ENCODE measurements at regions not wholly inside any gene's neighbourhood (a gene's known extent, or its start where the extent isn't known, plus 50 kb on each side); places are given as distances from the start of the nearest gene placed in this dataset.

DNA sequence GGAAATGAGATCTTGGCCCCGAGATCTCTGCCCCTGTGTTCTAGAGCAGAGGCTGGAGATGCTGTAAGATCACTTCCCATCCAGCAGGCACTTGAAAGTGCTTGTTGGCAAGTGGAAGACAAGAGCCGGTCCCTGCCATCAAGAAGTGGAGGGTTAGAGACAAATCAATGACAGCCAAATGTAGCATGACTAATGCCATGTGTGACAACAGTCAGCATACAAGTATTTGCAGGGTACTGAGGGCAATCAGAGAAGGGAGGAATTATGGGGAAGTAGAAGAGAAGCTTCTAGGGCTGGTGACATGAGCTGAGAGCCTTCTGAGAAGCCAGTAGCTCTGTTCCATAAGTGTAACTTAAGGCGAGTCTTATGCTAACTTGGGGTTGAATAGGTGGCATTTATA lies 58.6 kb downstream of the TMEM17 start:
- Histone ChIP-seq H3K9me3 (replicated peaks; ENCODE audit: low read length) (no peaks in the 10 kb centered on the region), H3K9ac (ENCODE audit: low read depth, low read length) (no peak overlapping the region), H3K4me1 (ENCODE audit: control insufficient read depth, insufficient read depth, low read length) (no peaks in the 10 kb centered on the region), H3K36me3 (ENCODE audit: insufficient read depth, low read length) (no peaks in the 10 kb centered on the region), H3K27me3 (ENCODE audit: control insufficient read depth, insufficient read depth, low read length) (peaks cover 33% of the 10 kb centered on the region), H3K4me3 (ENCODE audit: low read length) (no peak overlapping the region), H3K4me2 (ENCODE audit: low read length) (no peak overlapping the region)

- no peaks in the 10 kb centered on the region for H3K4me1 ChIP-seq (ENCODE audit: control insufficient read depth, insufficient read depth, low read length)
- no peaks in the 10 kb centered on the region for H3K9me3 ChIP-seq (replicated peaks; ENCODE audit: low read length)
- H3K4me3 ChIP-seq (ENCODE audit: low read length), result no peak overlapping the region
- H3K4me2 ChIP-seq (ENCODE audit: low read length), result no peak overlapping the region
- H3K9ac ChIP-seq (ENCODE audit: low read depth, low read length), result no peak overlapping the region
- no peaks in the 10 kb centered on the region for H3K36me3 ChIP-seq (ENCODE audit: insufficient read depth, low read length)
- peaks cover 39% of the 10 kb centered on the region for H3K27me3 ChIP-seq (ENCODE audit: control insufficient read depth, insufficient read depth, low read length)
Observed at GRCh38 chr2:62446491-62446890, 59.5 kb downstream of the TMEM17 start.

GRCh38 chr2:62443886-62444285 lies 62.1 kb downstream of the TMEM17 start:
- Histone ChIP-seq H3K9me3 (replicated peaks; ENCODE audit: low read length) (no peaks in the 10 kb centered on the region), H3K9ac (ENCODE audit: low read depth, low read length) (no peak overlapping the region), H3K4me2 (ENCODE audit: low read length) (no peak overlapping the region), H3K4me1 (ENCODE audit: control insufficient read depth, insufficient read depth, low read length) (no peaks in the 10 kb centered on the region), H3K36me3 (ENCODE audit: insufficient read depth, low read length) (no peaks in the 10 kb centered on the region), H3K27me3 (ENCODE audit: control insufficient read depth, insufficient read depth, low read length) (peaks cover 38% of the 10 kb centered on the region), H3K4me3 (ENCODE audit: low read length) (no peak overlapping the region)

DNA sequence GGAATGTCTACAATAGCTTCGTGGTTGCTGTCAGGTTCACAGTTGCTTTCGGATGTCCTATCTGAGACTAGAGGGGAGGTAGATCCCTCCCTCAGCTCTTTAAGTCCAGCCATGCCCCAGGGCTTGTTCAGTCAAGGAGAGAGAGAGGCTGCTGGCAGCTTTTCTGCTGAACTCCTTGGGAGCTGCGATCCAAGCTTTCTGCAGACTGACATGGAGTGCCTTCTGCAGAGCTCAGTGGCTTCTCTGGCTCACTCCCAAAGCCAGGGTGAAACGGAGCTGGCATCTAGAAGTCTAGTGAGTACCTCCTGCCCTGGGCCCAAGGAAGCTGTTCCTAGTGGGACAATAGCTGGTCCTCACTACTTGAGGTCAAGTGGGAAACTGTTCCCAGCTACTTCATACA lies 62.5 kb downstream of the TMEM17 start:
- peaks cover 34% of the 10 kb centered on the region for H3K27me3 ChIP-seq (ENCODE audit: control insufficient read depth, insufficient read depth, low read length)
- H3K36me3 ChIP-seq (ENCODE audit: insufficient read depth, low read length), result no peaks in the 10 kb centered on the region

DNA sequence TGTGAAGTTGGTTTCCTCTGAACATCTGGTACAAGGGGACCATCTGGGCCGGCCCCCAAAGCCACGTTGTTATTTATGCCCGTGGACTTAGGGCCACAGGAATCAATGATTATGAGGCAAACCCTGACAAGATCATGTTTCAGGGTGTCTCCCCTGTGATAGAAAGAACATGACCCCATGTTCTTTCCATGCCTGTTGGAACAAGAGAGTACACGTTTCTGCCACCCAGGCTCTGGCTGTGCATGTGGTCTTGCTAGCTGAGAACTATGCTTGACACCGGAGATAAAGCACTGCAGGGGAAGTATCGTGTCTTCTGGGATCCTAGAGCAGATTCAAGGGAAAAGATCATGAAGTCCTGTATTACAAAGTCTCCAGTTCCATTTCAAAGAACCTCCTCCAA lies 64.2 kb downstream of the TMEM17 start:
- no peaks in the 10 kb centered on the region for H3K9me3 ChIP-seq (replicated peaks; ENCODE audit: low read length)
- H3K4me3 ChIP-seq (ENCODE audit: low read length), result no peak overlapping the region
- H3K36me3 ChIP-seq (ENCODE audit: insufficient read depth, low read length), result no peaks in the 10 kb centered on the region
- H3K4me1 ChIP-seq (ENCODE audit: control insufficient read depth, insufficient read depth, low read length), result no peaks in the 10 kb centered on the region
- H3K9ac ChIP-seq (ENCODE audit: low read depth, low read length), result no peak overlapping the region
- no peak overlapping the region for H3K4me2 ChIP-seq (ENCODE audit: low read length)
- H3K27me3 ChIP-seq (ENCODE audit: control insufficient read depth, insufficient read depth, low read length), result peaks cover 31% of the 10 kb centered on the region

More for the DNA sequence above, 62.5 kb downstream of the TMEM17 start:
- Histone ChIP-seq H3K9ac (ENCODE audit: low read depth, low read length) (no peak overlapping the region), H3K4me2 (ENCODE audit: low read length) (no peak overlapping the region), H3K4me1 (ENCODE audit: control insufficient read depth, insufficient read depth, low read length) (no peaks in the 10 kb centered on the region), H3K4me3 (ENCODE audit: low read length) (no peak overlapping the region), H3K9me3 (replicated peaks; ENCODE audit: low read length) (no peaks in the 10 kb centered on the region)

GRCh38 chr2:62441421-62441820 lies 64.6 kb downstream of the TMEM17 start:
- no peak overlapping the region for H3K4me3 ChIP-seq (ENCODE audit: low read length)
- H3K36me3 ChIP-seq (ENCODE audit: insufficient read depth, low read length), result no peaks in the 10 kb centered on the region
- peaks cover 32% of the 10 kb centered on the region for H3K27me3 ChIP-seq (ENCODE audit: control insufficient read depth, insufficient read depth, low read length)
- H3K9me3 ChIP-seq (replicated peaks; ENCODE audit: low read length), result no peaks in the 10 kb centered on the region
- H3K4me1 ChIP-seq (ENCODE audit: control insufficient read depth, insufficient read depth, low read length), result no peaks in the 10 kb centered on the region
- H3K4me2 ChIP-seq (ENCODE audit: low read length), result no peak overlapping the region
- no peak overlapping the region for H3K9ac ChIP-seq (ENCODE audit: low read depth, low read length)

DNA sequence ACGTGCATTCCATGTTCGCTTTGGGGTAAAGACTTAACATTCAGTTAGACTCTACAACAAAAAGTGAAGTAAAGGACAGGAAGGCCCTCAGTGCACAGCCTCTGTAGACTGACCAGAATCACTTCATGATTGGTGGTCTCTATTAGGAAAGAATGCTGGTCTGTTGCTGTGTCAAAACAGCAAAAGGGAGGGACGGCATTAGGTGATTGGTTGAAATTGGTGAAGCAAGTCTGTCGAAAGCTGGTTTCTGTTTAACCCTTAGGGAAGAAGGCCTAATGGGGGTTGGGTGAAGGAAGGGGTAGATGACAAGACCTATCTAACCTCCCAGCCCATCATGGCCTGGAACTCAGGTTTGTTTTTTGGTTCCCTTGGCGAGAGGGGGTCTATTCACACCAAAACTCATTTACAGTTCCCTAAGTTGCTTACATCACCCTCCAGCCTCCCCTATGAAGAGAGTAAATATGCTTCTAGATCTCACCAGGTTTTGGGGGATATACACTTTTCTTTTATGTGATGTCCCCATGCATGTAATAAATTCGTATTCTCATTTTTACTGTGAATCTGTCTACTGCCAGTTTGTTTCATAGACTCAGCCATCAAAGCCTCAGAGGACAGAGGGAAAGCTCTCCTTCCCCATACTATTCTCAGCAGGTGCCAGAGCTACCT lies 65.6 kb downstream of the TMEM17 start:
- H3K27me3 ChIP-seq (ENCODE audit: control insufficient read depth, insufficient read depth, low read length), result peaks cover 32% of the 10 kb centered on the region
- H3K4me2 ChIP-seq (ENCODE audit: low read length), result no peak overlapping the region
- no peaks in the 10 kb centered on the region for H3K4me1 ChIP-seq (ENCODE audit: control insufficient read depth, insufficient read depth, low read length)
- no peaks in the 10 kb centered on the region for H3K36me3 ChIP-seq (ENCODE audit: insufficient read depth, low read length)
- no peaks in the 10 kb centered on the region for H3K9me3 ChIP-seq (replicated peaks; ENCODE audit: low read length)
- no peak overlapping the region for H3K9ac ChIP-seq (ENCODE audit: low read depth, low read length)
- H3K4me3 ChIP-seq (ENCODE audit: low read length), result no peak overlapping the region

- peaks cover 32% of the 10 kb centered on the region for H3K27me3 ChIP-seq (ENCODE audit: control insufficient read depth, insufficient read depth, low read length)
- H3K36me3 ChIP-seq (ENCODE audit: insufficient read depth, low read length), result no peaks in the 10 kb centered on the region
- no peak overlapping the region for H3K4me3 ChIP-seq (ENCODE audit: low read length)
- no peaks in the 10 kb centered on the region for H3K4me1 ChIP-seq (ENCODE audit: control insufficient read depth, insufficient read depth, low read length)
- no peaks in the 10 kb centered on the region for H3K9me3 ChIP-seq (replicated peaks; ENCODE audit: low read length)
- no peak overlapping the region for H3K9ac ChIP-seq (ENCODE audit: low read depth, low read length)
- no peak overlapping the region for H3K4me2 ChIP-seq (ENCODE audit: low read length)
Observed at GRCh38 chr2:62439425-62439824, 66.6 kb downstream of the TMEM17 start.

DNA sequence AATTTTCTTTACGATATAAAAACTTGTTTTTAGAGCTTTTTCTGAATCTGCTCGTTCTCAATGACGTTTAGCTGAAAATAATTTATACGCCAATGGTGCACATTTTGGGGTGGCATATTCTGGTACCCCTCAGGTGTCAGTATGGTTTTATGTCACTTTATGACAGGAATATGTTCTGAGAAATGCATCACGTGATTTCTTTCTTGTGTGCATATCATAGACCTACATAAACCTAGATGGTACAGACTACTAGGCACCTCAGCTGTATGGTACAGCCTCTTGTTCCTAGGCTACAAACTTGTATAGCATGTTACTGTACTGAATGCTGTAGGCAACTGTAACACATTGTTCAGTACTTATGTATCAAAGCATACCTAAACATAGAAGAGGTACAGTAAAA lies 68.2 kb downstream of the TMEM17 start:
- H3K9me3 ChIP-seq (replicated peaks; ENCODE audit: low read length), result no peaks in the 10 kb centered on the region
- H3K4me2 ChIP-seq (ENCODE audit: low read length), result no peak overlapping the region
- H3K9ac ChIP-seq (ENCODE audit: low read depth, low read length), result no peak overlapping the region
- no peaks in the 10 kb centered on the region for H3K4me1 ChIP-seq (ENCODE audit: control insufficient read depth, insufficient read depth, low read length)
- no peaks in the 10 kb centered on the region for H3K36me3 ChIP-seq (ENCODE audit: insufficient read depth, low read length)
- no peak overlapping the region for H3K4me3 ChIP-seq (ENCODE audit: low read length)
- peaks cover 25% of the 10 kb centered on the region for H3K27me3 ChIP-seq (ENCODE audit: control insufficient read depth, insufficient read depth, low read length)

DNA sequence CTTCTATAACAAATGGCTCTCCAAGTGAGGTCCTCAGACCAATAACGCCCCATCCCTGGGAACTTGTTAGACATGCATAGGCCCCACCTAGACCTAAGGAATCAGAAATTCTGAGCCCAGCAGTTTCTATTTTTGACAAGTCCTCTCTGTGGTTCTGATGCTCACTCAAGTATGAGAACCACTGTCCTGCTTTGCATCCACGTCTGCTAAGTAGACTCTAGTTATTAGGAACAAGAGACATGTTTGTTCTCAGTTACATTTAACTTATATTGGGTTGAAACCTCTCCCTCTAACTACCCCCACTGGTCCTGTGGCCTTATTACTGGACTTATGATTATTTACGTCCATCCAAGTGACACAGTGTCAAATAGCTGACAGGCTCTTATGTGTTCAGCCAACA lies 70.3 kb downstream of the TMEM17 start:
- Histone ChIP-seq H3K9me3 (replicated peaks; ENCODE audit: low read length) (no peaks in the 10 kb centered on the region), H3K36me3 (ENCODE audit: insufficient read depth, low read length) (no peaks in the 10 kb centered on the region), H3K9ac (ENCODE audit: low read depth, low read length) (no peak overlapping the region), H3K27me3 (ENCODE audit: control insufficient read depth, insufficient read depth, low read length) (peaks cover 10% of the 10 kb centered on the region), H3K4me2 (ENCODE audit: low read length) (no peak overlapping the region), H3K4me1 (ENCODE audit: control insufficient read depth, insufficient read depth, low read length) (no peaks in the 10 kb centered on the region), H3K4me3 (ENCODE audit: low read length) (no peak overlapping the region)

GRCh38 chr2:62432407-62432806 lies 73.6 kb downstream of the TMEM17 start:
- Histone ChIP-seq H3K27me3 (ENCODE audit: control insufficient read depth, insufficient read depth, low read length) (peaks cover 6% of the 10 kb centered on the region), H3K4me2 (ENCODE audit: low read length) (no peak overlapping the region), H3K4me3 (ENCODE audit: low read length) (no peak overlapping the region), H3K9me3 (replicated peaks; ENCODE audit: low read length) (no peaks in the 10 kb centered on the region), H3K36me3 (ENCODE audit: insufficient read depth, low read length) (no peaks in the 10 kb centered on the region), H3K4me1 (ENCODE audit: control insufficient read depth, insufficient read depth, low read length) (no peaks in the 10 kb centered on the region), H3K9ac (ENCODE audit: low read depth, low read length) (no peak overlapping the region)

DNA sequence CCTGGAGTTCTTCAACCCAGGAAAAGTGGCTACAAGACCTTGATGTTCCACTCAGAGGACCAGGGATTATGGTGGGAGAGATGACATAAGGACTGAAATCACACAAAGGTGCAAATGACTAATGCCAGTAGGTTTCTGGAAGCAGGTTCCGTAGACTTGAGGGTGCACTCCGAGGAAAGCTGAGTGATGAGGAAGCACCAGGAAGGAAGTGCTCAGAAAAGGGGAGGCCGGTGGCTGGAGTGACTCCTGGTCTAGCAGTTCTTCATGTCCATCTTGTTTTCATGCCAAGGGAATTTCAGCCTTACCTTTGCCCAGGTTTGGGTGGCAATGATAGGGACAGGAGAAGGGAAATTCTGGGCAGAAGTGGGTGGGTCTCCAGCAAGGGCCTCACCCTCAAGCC lies 74.5 kb downstream of the TMEM17 start:
- Histone ChIP-seq H3K4me1 (ENCODE audit: control insufficient read depth, insufficient read depth, low read length) (no peaks in the 10 kb centered on the region), H3K4me2 (ENCODE audit: low read length) (no peak overlapping the region), H3K27me3 (ENCODE audit: control insufficient read depth, insufficient read depth, low read length) (peaks cover 4% of the 10 kb centered on the region), H3K36me3 (ENCODE audit: insufficient read depth, low read length) (no peaks in the 10 kb centered on the region), H3K4me3 (ENCODE audit: low read length) (no peak overlapping the region), H3K9me3 (replicated peaks; ENCODE audit: low read length) (no peaks in the 10 kb centered on the region), H3K9ac (ENCODE audit: low read depth, low read length) (no peak overlapping the region)

Data from skeletal muscle satellite cell (primary cell).